GM23248 (cell line): ENCODE measurements at regions not wholly inside any gene's neighbourhood (a gene's known extent, or its start where the extent isn't known, plus 50 kb on each side); places are given as distances from the start of the nearest gene placed in this dataset.

Source experiments
- DNase-seq: peaks from one replicate; pipeline ENCODE4 v3.0.0-alpha.2; 2015
- H2AFZ ChIP-seq: fragments of 200-600 bp; sonication (generic); 2 replicates; pipeline ENCODE4 v1.6.1; 2016; ENCODE audit warnings: antibody characterized with exemption
- H3F3A ChIP-seq: fragments of 200-600 bp; sonication (generic); 2 replicates; pipeline ENCODE4 v1.6.1; 2016; ENCODE audit warnings: mild to moderate bottlenecking, antibody characterized with exemption, mixed run types; ENCODE audit not compliant: insufficient read depth
- H3K27ac ChIP-seq: fragments of 200-600 bp; sonication (generic); 2 replicates; pipeline ENCODE4 v1.5.1; 2016; ENCODE audit warnings: mild to moderate bottlenecking
- H3K27me3 ChIP-seq: fragments of 200-600 bp; sonication (generic); replicated peaks from 2 replicates; pipeline ENCODE4 v1.6.1; 2016; ENCODE audit warnings: mild to moderate bottlenecking; ENCODE audit not compliant: insufficient read depth
- H3K36me3 ChIP-seq: fragments of 200-600 bp; sonication (generic); 2 replicates; pipeline ENCODE4 v1.6.1; 2016; ENCODE audit warnings: low read depth, mild to moderate bottlenecking
- H3K4me1 ChIP-seq: fragments of 200-600 bp; sonication (generic); 2 replicates; pipeline ENCODE4 v1.6.1; 2016; ENCODE audit warnings: mild to moderate bottlenecking; ENCODE audit not compliant: insufficient read depth
- H3K4me2 ChIP-seq: fragments of 200-600 bp; sonication (generic); one replicate; pipeline ENCODE4 v1.6.1; 2016; ENCODE audit warnings: mild to moderate bottlenecking; ENCODE audit not compliant: unreplicated experiment
- H3K4me3 ChIP-seq: fragments of 200-600 bp; sonication (generic); 2 replicates; pipeline ENCODE4 v1.5.1; 2016; ENCODE audit warnings: mild to moderate bottlenecking
- H3K79me2 ChIP-seq: fragments of 200-600 bp; sonication (generic); 2 replicates; pipeline ENCODE4 v1.6.1; 2016; ENCODE audit warnings: mild to moderate bottlenecking; ENCODE audit not compliant: insufficient read depth
- H3K9ac ChIP-seq: fragments of 200-600 bp; sonication (generic); 2 replicates; pipeline ENCODE4 v1.6.1; 2016; ENCODE audit warnings: mild to moderate bottlenecking
- H3K9me2 ChIP-seq: fragments of 200-600 bp; sonication (generic); 2 replicates; pipeline ENCODE4 v1.6.1; 2016; ENCODE audit warnings: mixed run types, mild to moderate bottlenecking, moderate library complexity; ENCODE audit not compliant: insufficient read depth
- H3K9me3 ChIP-seq: fragments of 200-600 bp; sonication (generic); one replicate; pipeline ENCODE4 v1.6.1; 2017; ENCODE audit warnings: low read depth
- H4K20me1 ChIP-seq: fragments of 200-600 bp; sonication (generic); 2 replicates; pipeline ENCODE4 v1.6.0; 2016; ENCODE audit not compliant: insufficient read depth
- EZH2 ChIP-seq: fragments of 200-600 bp; sonication (generic); IDR thresholded peaks from 2 replicates; pipeline ENCODE4 v1.6.1; 2018; ENCODE audit warnings: antibody characterized with exemption, mild to moderate bottlenecking; ENCODE audit not compliant: insufficient read depth, poor library complexity, severe bottlenecking
- EZH2phosphoT487 ChIP-seq: fragments of 200-600 bp; sonication (generic); IDR thresholded peaks from 2 replicates; pipeline ENCODE4 v1.6.1; 2018; ENCODE audit warnings: antibody characterized with exemption, moderate library complexity, mild to moderate bottlenecking, low read depth; ENCODE audit not compliant: insufficient read depth
- WGBS, 2 experiments: methylation state at CpG; one replicate each; pipeline ENCODE4 v1.1.6; 2015 to 2017; ENCODE audit warnings: low lambda C conversion rate in 2 of 2, low coverage in 1 of 2; ENCODE audit errors: missing lambda C conversion rate in 2 of 2; 5-methylcytosine and 5-hydroxymethylcytosine counted together
- in situ Hi-C: fragments of 300-500 bp; cut with MboI; formaldehyde crosslinking; loops from 2 replicates; pipeline ENCODE4 v1.15.0; 2020

DNA sequence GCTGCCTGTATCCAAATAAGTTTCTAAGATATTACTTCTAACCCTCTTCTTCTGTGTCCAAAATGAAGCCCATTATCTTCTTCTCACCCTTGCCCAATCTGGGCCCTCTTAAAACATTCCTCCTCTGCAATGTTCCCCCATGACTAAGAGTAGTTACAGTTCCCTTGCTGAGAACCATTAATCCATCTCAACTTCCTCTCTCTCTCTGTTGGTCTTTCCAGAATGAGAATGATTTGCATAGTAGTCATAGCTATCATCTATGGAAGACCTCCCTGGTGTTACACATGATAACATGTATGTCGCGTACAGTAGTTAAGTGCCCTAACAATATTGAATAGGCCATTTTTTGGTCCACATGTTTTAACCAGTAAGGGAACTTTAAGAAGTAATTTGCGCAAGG lies 177.9 kb downstream of the ANXA2 start:
- in situ Hi-C loops: no loop called here
- Histone ChIP-seq H3F3A (no peaks in the 10 kb centered on the region), H3K36me3 (no peaks in the 10 kb centered on the region), H3K4me1 (no peaks in the 10 kb centered on the region), H3K79me2 (no peaks in the 10 kb centered on the region), H3K9me2 (no peaks in the 10 kb centered on the region), H3K4me2 (no peak overlapping the region), H3K9me3 (no peaks in the 10 kb centered on the region), H4K20me1 (no peaks in the 10 kb centered on the region), H2AFZ (no peak overlapping the region), H3K27me3 (peaks cover 26% of the 10 kb centered on the region; the same call in 1 of the 2 replicates), H3K9ac (no peak overlapping the region), H3K27ac (no peak overlapping the region), H3K4me3 (no peak overlapping the region)
- no peak for DNase-seq
- TF ChIP-seq EZH2phosphoT487 (no peak), EZH2 (no peak)
- 81 to 87% methylated on average over 3 of the region's 3 CpGs for WGBS, 2 experiments

GRCh38 chr15:60221356-60221755 lies 176.4 kb downstream of the ANXA2 start:
- Histone ChIP-seq H3K9me2 (no peaks in the 10 kb centered on the region), H3K9me3 (no peaks in the 10 kb centered on the region), H3K36me3 (no peaks in the 10 kb centered on the region), H3K9ac (no peak overlapping the region), H3K4me1 (no peaks in the 10 kb centered on the region), H2AFZ (no peak overlapping the region), H3K27ac (no peak overlapping the region), H3K4me3 (no peak overlapping the region), H4K20me1 (no peaks in the 10 kb centered on the region), H3K4me2 (no peak overlapping the region), H3F3A (no peaks in the 10 kb centered on the region), H3K27me3 (peaks cover 31% of the 10 kb centered on the region; the same call in 1 of the 2 replicates), H3K79me2 (no peaks in the 10 kb centered on the region)
- no peak for TF ChIP-seq EZH2
- TF ChIP-seq EZH2phosphoT487: no peak
- no peak for DNase-seq
- in situ Hi-C loops: no loop called here

GRCh38 chr15:60222404-60222803 lies 175.4 kb downstream of the ANXA2 start:
- H2AFZ ChIP-seq: no peak overlapping the region
- no peaks in the 10 kb centered on the region for H3K79me2 ChIP-seq
- H3K4me3 ChIP-seq: no peak overlapping the region
- H3K27me3 ChIP-seq: peaks cover 35% of the 10 kb centered on the region; the same call in 1 of the 2 replicates
- no peaks in the 10 kb centered on the region for H3K4me1 ChIP-seq
- H3K36me3 ChIP-seq: no peaks in the 10 kb centered on the region
- H3K27ac ChIP-seq: no peak overlapping the region
- H3K9me3 ChIP-seq: no peaks in the 10 kb centered on the region
- H3K9me2 ChIP-seq: no peaks in the 10 kb centered on the region
- 16 to 35% methylated on average over 1 of the region's 1 CpG for WGBS, 2 experiments
- no peak for TF ChIP-seq EZH2phosphoT487
- H3K4me2 ChIP-seq: no peak overlapping the region
- no peaks in the 10 kb centered on the region for H4K20me1 ChIP-seq
- no peak overlapping the region for H3K9ac ChIP-seq
- in situ Hi-C loops: no loop called here
- H3F3A ChIP-seq: no peaks in the 10 kb centered on the region
- no peak for DNase-seq

DNA sequence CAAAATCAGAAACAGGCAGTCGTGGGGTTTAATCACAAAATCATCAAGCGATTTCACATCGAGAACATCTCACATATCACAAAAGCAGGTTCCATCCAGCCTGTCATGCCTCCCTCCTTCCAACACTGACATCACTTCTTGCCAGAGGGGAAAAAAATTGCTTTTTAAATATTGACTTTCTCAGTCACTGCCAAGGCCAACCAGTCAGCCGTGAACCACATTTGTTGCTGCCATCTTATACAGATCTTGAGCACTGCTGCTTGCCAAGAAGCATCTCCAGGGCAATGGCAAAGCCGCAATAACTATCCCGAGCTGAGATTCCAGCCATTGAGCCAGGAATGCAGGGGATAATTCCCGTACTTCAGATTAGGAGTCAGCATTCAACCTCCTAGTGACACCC lies 174.6 kb downstream of the ANXA2 start:
- DNase-seq: no peak
- H3K9me2 ChIP-seq: no peaks in the 10 kb centered on the region
- no peaks in the 10 kb centered on the region for H3F3A ChIP-seq
- in situ Hi-C loops: no loop called here
- no peak overlapping the region for H3K9ac ChIP-seq
- TF ChIP-seq EZH2phosphoT487 (no peak), EZH2 (no peak)
- H3K4me2 ChIP-seq: no peak overlapping the region
- WGBS, 2 experiments: 11 to 15% methylated on average over 7 of the region's 7 CpGs
- no peaks in the 10 kb centered on the region for H3K4me1 ChIP-seq
- no peaks in the 10 kb centered on the region for H3K36me3 ChIP-seq
- H2AFZ ChIP-seq: no peak overlapping the region
- H3K9me3 ChIP-seq: no peaks in the 10 kb centered on the region
- no peak overlapping the region for H3K27ac ChIP-seq
- H3K79me2 ChIP-seq: no peaks in the 10 kb centered on the region
- no peaks in the 10 kb centered on the region for H4K20me1 ChIP-seq
- H3K4me3 ChIP-seq: no peak overlapping the region
- peaks cover 37% of the 10 kb centered on the region for H3K27me3 ChIP-seq

GRCh38 chr15:60226924-60227323 lies 170.9 kb downstream of the ANXA2 start:
- Histone ChIP-seq H3F3A (no peaks in the 10 kb centered on the region), H3K36me3 (no peaks in the 10 kb centered on the region), H4K20me1 (no peaks in the 10 kb centered on the region), H3K4me2 (no peak overlapping the region), H3K27ac (no peak overlapping the region), H3K9ac (no peak overlapping the region), H3K4me1 (no peaks in the 10 kb centered on the region), H2AFZ (no peak overlapping the region), H3K9me3 (no peaks in the 10 kb centered on the region), H3K4me3 (no peak overlapping the region), H3K27me3 (peaks cover 47% of the 10 kb centered on the region), H3K9me2 (no peaks in the 10 kb centered on the region), H3K79me2 (no peaks in the 10 kb centered on the region)
- DNase-seq: no peak
- WGBS, 2 experiments: 32 to 33% methylated on average over 7 of the region's 7 CpGs
- TF ChIP-seq EZH2phosphoT487 (no peak), EZH2 (no peak)
- in situ Hi-C loops: no loop called here
